ENCODE measurements at regions not wholly inside any gene's neighbourhood (a gene's known extent, or its start where the extent isn't known, plus 50 kb on each side); places are given as distances from the start of the nearest gene placed in this dataset.

DNA sequence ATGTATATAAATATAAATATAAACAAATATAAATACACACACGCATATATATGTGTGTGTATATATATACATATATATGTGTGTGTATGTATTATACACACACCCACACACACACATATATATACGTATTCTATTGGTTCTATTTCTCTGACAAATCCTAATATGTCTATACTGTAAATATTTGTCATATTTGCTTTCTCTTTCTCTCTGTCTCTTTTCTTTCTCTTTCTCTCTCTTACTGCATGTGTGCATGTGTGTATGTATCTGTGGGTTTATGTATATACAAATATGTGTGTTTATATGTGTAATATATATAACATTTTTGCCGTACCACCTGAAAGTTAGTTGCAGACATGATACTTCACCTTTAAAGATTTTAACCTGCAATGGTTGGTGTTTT lies 174.2 kb upstream of the PLEKHG7 start:
- no peak for DNase-seq

DNA sequence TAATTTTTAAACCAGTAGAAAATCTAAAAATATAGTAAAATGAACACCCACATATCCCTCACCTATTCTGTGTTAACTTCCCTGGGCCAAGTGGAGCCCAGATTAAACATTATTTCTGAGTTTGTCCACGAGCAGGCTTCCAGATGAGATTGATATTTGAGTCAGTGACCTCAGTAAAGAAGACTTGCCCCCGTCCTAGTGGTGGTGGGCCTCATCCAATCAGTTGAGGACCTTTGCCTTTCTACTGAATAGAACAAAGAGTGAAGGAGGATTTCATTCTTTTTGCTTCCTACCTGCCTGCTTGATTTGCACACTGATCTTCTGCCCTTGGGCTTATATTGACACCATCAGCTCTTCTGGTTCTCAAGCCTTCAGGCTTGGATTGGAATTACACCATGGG lies 174.7 kb upstream of the PLEKHG7 start:
- DNase-seq, result no peak

DNA sequence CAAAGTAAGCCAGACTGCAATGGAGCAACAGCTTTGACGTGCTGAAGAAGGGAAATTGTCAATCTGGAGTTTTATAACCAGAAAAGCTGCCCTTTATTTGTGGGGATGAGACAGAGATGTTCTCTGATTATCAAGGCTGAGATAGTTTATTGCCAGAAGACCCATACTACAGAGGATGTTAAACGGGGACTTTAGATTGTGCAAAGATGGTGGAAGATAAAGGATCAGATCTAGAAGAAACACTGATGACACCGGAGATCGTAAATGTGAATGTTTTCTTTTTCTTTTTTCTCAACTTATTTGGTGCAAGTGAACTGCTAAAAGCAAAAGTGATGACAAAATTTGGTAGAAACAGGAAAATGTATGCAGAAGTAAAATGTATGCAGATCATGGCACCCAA lies 178.3 kb upstream of the PLEKHG7 start:
- no peak for DNase-seq

DNA sequence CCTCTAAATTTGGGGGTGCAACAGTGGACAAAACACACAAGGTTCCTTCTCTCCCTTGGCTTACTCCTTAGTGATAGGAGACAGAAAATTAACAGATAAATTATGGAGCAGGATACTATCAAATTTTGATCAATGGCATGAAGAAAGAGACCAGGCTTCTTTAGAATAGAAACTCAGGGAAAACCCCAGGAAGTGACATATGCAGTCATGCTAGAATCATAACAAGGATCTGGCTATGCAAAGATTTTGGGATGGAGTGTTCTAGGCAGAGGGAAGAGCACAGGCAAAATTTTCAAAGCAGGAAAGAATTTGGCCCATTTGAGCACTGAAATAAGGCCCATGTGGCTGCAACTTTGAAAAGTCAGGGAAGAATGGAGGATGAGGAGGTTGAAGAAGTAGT lies 182.3 kb upstream of the PLEKHG7 start:
- DNase-seq, result no peak

DNA sequence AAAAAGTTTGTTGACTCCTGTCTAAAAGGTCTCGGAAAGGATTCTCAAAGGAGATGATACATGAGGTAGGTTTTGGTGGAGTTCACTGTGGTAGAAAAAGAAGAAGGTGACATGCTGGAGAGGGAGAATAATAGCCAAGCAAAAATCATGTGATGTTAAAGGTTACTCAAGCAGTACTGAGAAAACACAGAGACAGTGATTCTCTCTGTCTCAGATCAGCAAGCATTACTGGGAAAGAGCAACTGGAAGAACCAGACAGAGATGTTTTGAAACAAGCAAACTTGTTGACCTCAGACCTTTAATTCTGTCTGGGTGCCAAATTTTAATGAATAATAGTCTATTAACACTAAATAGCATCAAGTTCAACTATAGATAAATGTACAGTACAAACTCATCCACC lies 183.5 kb upstream of the PLEKHG7 start:
- DNase-seq, result no peak

DNA sequence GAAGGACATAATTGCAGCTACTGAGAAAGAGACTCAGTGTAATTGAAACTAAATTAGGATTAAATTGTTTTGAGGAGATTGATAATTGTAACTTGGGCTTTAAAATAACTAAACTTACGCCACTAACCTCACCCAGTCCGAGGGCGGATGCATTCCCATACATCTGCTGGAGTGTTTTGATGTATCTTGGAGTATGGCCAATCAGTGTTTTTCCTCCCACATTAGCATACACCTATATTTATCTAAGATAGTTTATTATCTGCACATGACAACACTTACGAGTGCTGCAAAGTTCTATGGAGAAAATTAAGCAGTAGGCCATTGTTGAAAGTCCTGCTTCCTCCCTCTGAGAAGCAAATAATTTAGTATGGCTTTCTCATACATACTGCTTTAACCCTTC lies 184.7 kb upstream of the PLEKHG7 start:
- no peak for DNase-seq

DNA sequence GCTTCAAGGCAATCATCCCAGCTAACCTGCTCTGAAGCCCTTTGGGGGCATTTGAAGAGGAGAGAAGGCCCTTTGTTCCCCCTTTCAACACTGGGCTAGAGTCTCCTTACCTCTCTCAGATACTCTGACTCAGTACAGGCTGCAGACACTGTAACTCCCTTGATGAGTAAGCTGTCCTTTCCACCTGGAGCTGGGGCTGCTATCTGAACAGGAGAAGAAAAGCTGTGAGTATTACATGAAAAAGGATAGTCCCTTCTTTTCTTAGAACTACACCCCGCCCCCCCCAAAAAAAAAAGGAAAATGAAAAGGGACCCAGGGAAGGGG lies 186.6 kb upstream of the PLEKHG7 start:
- DNase-seq, result no peak

DNA sequence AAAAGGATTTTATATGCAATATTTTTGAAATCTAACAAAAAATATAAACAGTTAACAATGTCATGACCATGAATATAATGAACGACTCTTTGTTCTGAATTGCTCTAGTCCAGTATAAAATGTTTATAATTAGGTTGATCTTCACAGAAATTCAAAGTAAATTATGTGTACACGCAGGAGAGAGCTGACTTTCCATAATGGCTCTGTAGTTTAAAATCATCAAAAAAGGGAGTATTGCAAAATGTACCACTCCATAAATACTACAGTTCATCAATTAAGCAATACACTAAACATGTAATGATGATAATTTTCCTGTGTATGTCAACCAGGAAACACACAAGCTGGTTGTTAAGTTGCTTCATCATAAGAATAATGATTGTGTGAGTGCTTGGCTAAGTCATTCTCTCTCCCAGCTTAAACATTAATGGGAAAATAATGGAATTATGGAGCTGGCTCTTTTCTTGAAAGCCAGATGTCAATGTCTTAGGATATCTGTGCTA lies 189.5 kb upstream of the PLEKHG7 start:
- DNase-seq, result no peak

DNA sequence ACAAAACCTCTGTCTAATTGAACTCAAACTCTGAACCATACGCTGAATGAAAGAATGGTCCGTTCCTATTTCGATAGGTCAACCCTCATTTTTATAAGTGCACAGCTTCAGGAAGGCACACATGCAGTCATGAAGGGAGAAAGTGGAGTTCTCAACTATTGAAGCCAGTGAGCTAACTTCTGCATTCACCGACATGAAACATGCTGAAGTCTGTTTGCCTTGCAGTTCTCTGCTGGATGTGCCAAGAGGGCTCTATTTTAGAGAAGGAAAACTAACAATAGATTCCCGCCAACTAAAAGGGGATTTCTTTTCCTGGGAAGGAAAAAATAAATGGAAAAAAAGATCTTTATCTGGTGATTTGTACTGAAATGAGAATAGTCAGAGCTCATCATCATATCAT lies 191.0 kb upstream of the PLEKHG7 start:
- no peak for DNase-seq

DNA sequence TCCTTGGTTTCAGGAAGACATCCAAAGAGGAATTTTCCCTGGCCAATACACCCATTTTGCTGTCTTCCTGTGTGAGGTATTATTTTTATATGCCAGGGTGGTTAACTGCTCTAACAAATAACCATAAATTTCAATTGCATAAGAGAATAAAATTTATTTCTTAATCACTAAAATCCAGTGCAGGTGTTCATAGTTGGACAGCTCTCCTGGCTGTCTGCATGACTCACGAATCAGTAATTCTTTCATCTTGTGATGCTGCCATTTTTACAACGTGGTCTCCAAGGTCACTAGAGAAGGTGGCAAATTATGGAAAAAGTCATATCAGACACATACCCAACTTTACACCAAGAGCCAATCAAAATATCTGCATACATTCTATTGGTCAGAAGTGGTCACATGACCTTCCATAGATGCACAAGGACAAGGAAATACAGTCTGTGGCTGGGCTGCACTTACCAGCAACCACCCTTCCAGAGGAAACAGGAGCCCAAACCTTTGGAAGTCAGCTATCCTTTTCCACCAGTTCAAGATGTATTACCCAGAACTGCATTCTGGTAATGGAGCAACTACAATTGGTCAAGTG lies 193.5 kb upstream of the PLEKHG7 start:
- DNase-seq, result no peak

DNA sequence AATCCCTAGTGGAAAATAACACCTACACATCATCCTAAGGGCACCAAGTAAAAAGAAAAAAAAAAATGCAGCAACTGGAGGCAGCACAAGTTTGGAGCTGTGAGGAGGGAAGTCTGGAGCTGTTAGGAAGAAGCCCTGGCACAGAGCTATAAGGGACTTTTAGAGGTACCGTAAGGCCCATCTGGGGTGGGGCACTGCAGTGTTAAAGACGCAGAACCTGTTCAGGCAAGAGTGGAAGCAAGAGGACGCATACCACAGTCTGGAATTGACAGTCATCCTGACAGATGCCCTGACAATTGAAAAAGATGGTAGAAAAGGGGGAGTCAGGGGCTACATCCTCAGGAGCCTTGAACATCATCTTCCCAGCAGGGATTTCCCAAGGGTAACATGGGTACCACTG lies 195.9 kb upstream of the PLEKHG7 start:
- no peak for DNase-seq

DNA sequence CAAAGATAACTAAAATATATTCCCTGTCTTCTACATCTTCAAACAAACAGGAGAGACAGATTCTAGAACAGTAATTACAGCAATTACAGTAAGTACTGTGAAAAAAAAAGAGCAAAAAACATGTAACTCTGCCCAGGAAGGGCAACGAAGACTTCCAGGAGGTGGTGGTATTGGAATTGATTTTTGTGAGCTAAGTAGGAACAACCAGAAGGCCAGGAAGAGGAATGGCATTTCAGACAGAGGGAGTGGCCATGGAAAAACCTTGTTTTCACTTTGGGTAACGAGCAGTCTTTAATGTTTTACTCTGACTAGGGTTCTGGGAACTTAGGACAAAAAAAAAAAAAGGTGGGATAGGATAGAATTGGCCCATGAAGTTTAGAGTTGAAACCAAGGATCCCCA lies 196.3 kb upstream of the PLEKHG7 start:
- no peak for DNase-seq

DNA sequence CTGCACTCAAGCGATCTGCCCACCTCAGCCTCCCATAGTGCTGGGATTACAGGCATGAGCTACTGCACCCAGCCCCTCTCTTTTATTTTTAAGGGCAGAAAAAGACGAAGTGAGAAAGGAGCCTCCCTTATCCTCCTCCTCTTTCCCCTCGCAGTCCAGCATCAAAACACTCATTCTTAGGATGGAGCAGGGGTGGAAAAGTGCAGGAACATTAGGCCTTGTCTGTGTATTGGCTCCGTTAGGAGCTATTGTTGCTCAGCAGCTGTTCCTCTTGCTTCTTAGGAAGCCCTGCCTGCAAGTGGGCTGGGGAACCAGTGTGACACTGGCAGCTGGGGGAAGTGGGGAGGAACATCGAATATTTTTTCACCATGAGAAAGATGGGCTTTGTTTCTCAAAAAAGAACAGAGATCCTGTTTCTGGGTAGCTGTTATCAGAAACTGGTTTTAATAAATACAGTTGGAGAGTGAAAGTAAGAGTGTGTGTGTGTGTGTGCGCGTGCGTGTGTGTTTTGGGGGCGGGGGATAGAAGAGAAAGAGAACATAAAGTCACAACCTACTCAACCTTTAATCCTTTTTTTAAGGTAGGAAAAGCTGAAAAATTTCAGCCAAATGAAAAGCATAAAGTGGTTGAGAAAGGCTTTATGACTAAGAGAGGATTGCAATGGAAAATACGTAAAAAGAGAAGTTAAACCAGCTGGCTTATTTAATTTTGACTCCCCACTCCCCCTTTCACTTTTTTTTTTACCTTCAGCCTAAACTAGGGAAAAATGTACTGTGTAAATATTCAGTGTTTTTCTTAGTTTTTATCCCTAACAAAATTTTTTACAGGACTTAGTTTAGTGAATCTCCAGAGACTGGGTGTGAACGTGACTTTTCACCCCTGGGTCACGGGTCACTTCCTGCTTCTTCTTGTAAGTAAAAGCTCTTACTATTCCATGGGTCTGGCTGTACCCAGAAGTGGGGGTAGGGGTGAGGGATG lies 197.2 kb upstream of the PLEKHG7 start:
- DNase-seq, result peak; percentile 28

DNA sequence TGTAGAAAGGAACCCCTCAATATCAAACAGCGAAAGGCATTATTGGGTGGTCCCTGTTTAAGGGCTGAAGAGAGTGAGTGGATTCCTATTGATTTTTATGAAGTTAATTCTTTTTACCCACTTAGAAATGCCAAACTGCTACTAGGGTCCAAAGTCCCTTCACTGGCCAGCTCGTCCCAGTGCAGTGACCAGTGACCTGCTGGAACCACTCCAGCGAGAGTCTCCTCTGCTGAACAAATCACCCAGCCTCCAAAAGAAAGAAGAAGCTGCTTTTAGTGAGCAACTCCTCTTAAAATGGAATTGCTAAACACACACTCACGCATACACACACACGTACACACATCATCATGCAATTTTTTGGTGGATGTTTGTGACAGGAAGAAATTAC lies 198.2 kb upstream of the PLEKHG7 start:
- DNase-seq, result no peak

DNA sequence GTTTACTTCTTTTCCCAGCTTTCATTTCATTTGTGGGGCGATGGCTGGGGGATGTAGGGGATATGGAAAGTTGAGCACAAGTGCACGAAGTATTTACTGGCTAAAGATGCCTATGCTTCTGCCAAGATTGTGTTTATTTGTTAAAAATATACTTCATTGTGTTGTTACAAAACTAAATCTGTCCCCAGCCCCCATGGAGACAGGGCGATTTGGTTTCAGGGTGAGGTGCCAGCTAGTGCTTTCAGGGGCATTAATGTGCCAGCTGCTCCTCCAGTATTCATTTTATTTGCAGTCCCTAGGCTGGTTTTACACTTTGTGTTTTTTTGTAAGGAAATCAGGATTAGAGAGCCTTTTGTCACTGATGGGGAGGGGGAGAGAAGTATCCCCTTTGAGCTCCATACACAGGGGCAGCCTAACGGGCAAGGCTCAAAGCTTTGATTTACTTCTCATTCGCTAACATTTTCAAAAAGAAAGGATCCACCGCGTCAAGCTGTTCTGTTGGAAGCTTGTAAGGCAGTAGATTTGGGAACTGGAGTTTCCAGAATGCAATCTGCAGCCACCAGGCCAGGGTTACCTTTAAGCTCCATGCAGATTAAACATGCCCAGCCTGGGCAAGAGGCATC lies 198.7 kb upstream of the PLEKHG7 start:
- no peak for DNase-seq

DNA sequence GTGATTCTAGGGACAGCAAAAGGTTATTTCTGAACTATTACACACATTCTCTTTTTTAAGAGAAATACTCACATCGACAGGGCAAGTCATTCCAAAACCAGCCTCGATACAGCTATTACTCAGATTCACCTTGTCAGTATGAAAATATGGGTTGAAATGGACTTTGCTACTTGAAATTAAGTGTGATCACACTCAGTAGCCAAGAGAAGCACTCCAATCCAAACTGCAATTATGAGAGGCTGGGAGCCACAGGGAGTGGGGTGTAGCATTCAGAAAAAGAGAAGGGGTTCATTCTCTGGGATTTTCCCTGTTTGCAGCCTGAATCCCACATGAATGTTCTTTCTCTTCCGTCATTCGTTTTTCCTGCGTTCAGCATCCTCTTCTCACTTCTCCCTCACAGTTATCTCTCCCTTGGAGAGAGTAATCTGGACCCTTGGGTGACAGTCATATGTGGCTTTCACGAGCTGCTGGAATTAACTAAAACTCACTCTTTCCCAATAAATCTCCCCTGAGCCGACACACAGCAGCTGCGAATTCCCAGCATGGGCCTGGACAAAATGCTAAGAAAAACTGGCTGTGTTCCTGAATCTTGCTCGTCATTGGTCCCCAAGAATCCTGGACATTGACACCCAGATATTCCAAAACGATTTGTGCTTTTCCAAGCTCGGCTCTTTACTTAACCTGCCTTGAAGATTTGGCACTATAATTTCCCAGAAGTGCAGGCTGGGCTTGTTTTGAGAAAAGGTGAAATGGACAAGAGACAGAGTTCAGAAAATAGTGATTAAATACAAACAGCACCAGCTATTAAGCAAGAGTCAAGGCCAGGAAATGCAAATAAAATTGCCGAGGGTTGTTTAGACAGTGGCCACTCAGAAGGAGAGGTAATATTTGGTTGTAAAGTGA lies 199.5 kb upstream of the PLEKHG7 start:
- DNase-seq, result no peak

DNA sequence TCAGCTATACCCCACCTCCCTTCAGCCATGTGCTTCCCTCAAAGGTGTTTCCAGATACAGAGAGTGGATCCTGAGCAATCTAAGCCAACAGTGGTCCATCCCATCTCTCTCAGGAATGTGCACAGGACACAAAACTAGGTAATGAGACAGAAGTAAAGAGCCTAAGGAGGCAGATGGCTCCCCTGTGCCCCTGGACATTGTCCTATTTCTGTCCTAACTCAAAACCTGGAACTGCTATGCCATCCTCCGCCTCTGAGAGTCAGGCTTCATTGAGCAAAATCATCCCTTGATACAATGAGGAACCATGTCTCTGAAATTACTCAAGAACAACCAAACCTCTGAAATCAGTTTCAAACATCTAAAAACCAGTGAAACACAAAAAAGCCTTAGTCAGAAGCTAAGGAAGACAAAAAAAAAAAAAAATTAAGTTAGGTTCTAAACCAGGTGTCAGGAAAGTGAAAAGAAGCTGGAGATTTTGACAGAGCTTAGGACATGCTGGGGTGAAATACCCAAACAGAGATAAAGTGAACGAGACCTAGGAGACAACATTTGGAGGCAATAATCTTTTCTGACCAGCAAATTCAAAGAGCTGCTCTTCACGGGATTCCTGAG lies 200.3 kb upstream of the PLEKHG7 start:
- DNase-seq, result no peak

DNA sequence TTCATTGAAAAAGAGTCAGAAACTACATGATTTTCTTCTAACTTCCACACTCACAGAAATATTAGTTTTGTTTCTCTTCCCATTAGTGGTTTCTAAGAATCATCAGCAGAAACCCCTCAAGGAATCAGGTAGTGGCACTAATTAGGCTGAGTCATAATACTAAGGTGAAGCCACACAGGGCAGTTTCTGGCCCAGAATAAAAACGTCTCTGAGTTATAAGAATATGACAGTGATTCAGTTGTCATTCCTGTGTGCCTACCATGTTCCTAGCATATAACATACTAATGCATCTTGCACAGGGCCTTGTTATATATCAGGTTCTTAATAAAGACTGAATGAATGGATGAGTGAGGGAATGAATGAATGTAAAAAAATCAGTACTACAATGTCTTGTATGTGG lies 206.0 kb upstream of the PLEKHG7 start:
- DNase-seq, result no peak

DNA sequence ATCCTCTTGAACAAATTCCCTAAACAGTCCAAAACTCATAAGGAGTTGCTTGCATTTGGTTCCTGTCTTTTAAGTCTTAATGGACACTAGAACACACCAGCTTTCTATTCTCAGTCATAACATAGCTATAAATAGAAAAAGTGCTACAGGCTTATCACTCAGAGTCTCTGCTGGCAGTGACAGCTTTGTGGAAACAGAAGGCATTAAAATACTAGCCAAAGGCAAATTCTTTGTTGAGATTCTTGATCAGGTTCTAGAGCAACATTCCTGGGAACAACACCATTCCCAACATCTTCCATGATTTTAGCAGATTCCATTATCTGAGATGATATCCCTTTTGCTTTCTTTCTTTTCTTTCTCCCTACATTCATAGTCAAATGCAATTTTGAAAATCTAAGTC lies 207.7 kb upstream of the PLEKHG7 start:
- DNase-seq, result no peak

DNA sequence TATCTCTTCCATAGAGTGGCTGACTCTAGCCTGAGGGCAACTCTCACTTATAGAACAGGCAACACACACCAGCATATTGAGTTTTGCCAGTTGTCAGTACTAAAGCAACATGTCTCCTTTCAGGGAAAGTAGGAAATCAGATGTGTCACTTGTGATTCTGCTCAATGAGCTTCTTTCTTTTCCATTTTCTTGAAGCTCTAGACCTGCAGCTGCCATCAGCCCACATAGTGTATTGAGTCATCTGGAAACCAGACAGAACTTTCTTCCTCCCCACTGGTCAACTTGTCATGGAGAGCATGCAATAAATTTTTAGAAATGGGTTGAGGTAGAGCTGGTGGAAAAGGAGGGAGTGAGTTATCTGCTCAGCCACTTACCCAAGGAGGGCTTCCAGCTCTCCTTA lies 209.0 kb upstream of the PLEKHG7 start:
- no peak for DNase-seq

DNA sequence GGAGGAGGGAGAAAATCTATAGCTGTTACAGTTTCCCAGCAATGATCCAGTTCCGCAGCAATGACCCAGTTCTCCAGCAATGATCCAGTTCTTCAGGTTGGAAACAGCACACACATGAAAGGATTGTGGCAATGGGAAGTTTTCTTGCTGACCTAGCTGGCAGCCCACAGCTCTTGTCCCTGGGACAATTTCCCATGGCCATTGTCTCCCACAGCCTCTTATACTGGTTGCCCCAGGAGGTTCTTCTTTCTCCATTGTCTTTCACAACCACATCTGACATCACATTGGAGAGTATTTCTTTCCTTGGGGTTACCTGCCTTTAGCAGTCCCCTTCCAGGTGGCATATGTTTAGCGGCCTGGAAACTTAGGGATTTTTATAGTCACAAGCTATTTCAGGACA lies 209.8 kb upstream of the PLEKHG7 start:
- DNase-seq, result no peak

DNA sequence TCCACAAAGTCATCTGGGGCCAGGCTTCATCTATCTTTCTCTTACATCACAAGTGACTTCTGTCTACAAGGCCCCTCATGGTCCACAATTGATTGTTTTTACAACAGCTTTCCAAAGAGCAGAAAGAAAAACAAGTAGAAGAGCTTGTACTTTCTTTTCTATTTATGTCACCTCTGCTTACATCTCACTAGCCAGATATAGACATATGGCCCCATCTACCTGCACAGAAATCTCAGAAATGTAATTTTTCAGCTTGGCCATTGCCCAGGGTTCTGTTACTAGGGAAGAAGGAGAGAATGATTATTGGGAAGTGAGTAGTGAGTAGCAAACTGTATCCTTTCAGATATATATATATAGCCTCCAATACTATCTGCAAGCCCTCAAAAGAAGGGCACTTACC lies 210.5 kb upstream of the PLEKHG7 start:
- DNase-seq, result no peak

DNA sequence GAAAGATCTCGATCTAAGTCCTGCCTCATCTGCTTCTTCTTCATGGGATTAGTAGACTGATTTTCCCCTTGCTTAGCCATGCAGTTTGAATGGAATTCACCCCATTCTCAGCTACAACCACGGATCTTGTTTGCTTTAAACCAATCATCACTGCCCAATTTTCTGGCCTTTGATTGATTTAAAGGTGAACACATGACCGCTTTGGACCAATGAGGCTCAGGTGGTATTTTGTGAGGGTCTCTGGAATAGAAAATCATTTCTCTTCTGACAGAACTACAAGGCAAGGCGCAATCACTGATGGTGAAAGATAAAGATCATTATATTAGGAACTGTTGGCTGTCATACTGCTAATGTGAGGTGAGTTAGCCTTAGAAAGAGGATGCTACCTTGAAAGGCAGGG lies 213.0 kb upstream of the PLEKHG7 start:
- DNase-seq, result no peak
